BLaER1 treated with 17β-estradiol and CSF1 and Interleukin-3, amounts not matched to agents 10 nM and 100 nM (cell line): ENCODE measurements at regions not wholly inside any gene's neighbourhood (a gene's known extent, or its start where the extent isn't known, plus 50 kb on each side); places are given as distances from the start of the nearest gene placed in this dataset.
"Not testable (repeated sequence)": the region's sequence is repeated elsewhere in the genome, so short reads cannot be mapped to it uniquely, and the experiment has no call there.

ENCODE experiments used
- H3K27ac ChIP-seq, 11 experiments: shearing (Covaris generic); formaldehyde crosslinking; 2 replicates each; pipeline ENCODE4 v1.8.1; 2022
- H3K27me3 ChIP-seq, 11 experiments: shearing (Covaris generic); formaldehyde crosslinking; 2 replicates each; pipeline ENCODE4 v1.8.1; 2022
- H3K36me3 ChIP-seq, 11 experiments: shearing (Covaris generic); formaldehyde crosslinking; 2 replicates each; pipeline ENCODE4 v1.8.1; 2022
- H3K4me1 ChIP-seq, 10 experiments: shearing (Covaris generic); formaldehyde crosslinking; 2 replicates each; pipeline ENCODE4 v1.8.1; 2022
- H3K4me2 ChIP-seq, 11 experiments: shearing (Covaris generic); formaldehyde crosslinking; 2 replicates each; pipeline ENCODE4 v1.8.1; 2022
- H3K4me3 ChIP-seq, 10 experiments: shearing (Covaris generic); formaldehyde crosslinking; 2 replicates each; pipeline ENCODE4 v1.8.1; 2022
- H3K9ac ChIP-seq, 11 experiments: shearing (Covaris generic); formaldehyde crosslinking; 2 replicates each; pipeline ENCODE4 v1.8.1; 2022
- H3K9me3 ChIP-seq, 11 experiments: shearing (Covaris generic); formaldehyde crosslinking; replicated peaks in 1 of 11; 2 replicates each; pipeline ENCODE4 v1.8.1; 2022
- H4K20me1 ChIP-seq, 11 experiments: shearing (Covaris generic); formaldehyde crosslinking; 2 replicates each; pipeline ENCODE4 v1.8.1; 2022
- Cebpa-rat ChIP-seq, 11 experiments: shearing (Covaris generic); IDR thresholded peaks; 2 replicates each; pipeline ENCODE4 v1.8.1; 2022

GRCh38 chr15:79740561-79740960 is 156.3 kb downstream of the MTHFS start:
- Histone ChIP-seq H3K9me3 (peaks cover 0 to 24% (median 12%) of the 10 kb centered on the region in 11 experiments; a peak in 15 of 22 replicates), H3K4me3 (no peak overlapping the region), H3K36me3 (no peaks in the 10 kb centered on the region), H3K9ac (no peak overlapping the region), H3K4me2 (no peak overlapping the region), H4K20me1 (no peaks in the 10 kb centered on the region), H3K27me3 (no peaks in the 10 kb centered on the region), H3K4me1 (no peaks in the 10 kb centered on the region), H3K27ac (no peak overlapping the region)
- TF ChIP-seq Cebpa-rat (IDR thresholded peaks at IDR 0.05) = no peak

GRCh38 chr15:79743032-79743431 is 153.8 kb downstream of the MTHFS start:
- Histone ChIP-seq H3K4me3 (no peak overlapping the region), H4K20me1 (no peaks in the 10 kb centered on the region), H3K27me3 (no peaks in the 10 kb centered on the region), H3K36me3 (no peaks in the 10 kb centered on the region), H3K4me2 (no peak overlapping the region), H3K9ac (no peak overlapping the region), H3K9me3 (peaks cover 0 to 28% (median 12%) of the 10 kb centered on the region in 11 experiments; a peak in 15 of 22 replicates), H3K4me1 (no peaks in the 10 kb centered on the region), H3K27ac (no peak overlapping the region)
- TF ChIP-seq Cebpa-rat (IDR thresholded peaks at IDR 0.05) = no peak

- H3K4me2 ChIP-seq, H3K9ac ChIP-seq, H3K27ac ChIP-seq, H3K4me3 ChIP-seq, H3K27me3 ChIP-seq, H4K20me1 ChIP-seq, H3K36me3 ChIP-seq, H3K4me1 ChIP-seq: not testable (repeated sequence)
- H3K9me3 ChIP-seq = peaks cover 0 to 28% (median 12%) of the 10 kb centered on the region in 11 experiments; a peak in 15 of 22 replicates
Observed at GRCh38 chr15:79744485-79744884, 152.3 kb downstream of the MTHFS start.

- H3K9me3 ChIP-seq = peaks cover 0 to 14% (median 6%) of the 10 kb centered on the region in 11 experiments; a peak in 13 of 22 replicates
- H3K4me2 ChIP-seq = no peak overlapping the region
- H3K4me1 ChIP-seq = no peaks in the 10 kb centered on the region
Observed at GRCh38 chr15:79756365-79756764, 140.4 kb downstream of the MTHFS start.

GRCh38 chr15:79765081-79765480 is 131.7 kb downstream of the MTHFS start:
- Histone ChIP-seq H3K27me3 (no peaks in the 10 kb centered on the region), H4K20me1 (no peaks in the 10 kb centered on the region), H3K9me3 (peaks cover 9 to 28% (median 15%) of the 10 kb centered on the region in 11 experiments; a peak in 17 of 22 replicates), H3K4me1 (no peaks in the 10 kb centered on the region), H3K27ac (no peak overlapping the region), H3K9ac (no peak overlapping the region), H3K4me3 (no peak overlapping the region), H3K4me2 (no peak overlapping the region), H3K36me3 (no peaks in the 10 kb centered on the region)
- TF ChIP-seq Cebpa-rat (IDR thresholded peaks at IDR 0.05) = no peak

More at GRCh38 chr15:79756365-79756764, 140.4 kb downstream of the MTHFS start:
- Histone ChIP-seq H3K4me3 (no peak overlapping the region), H3K27me3 (no peaks in the 10 kb centered on the region), H3K9ac (no peak overlapping the region), H3K27ac (no peak overlapping the region), H4K20me1 (no peaks in the 10 kb centered on the region), H3K36me3 (no peaks in the 10 kb centered on the region)
- no peak for TF ChIP-seq Cebpa-rat (IDR thresholded peaks at IDR 0.05)

- Histone ChIP-seq H4K20me1 (no peaks in the 10 kb centered on the region), H3K4me1 (no peaks in the 10 kb centered on the region), H3K9me3 (no peaks in the 10 kb centered on the region), H3K27me3 (no peaks in the 10 kb centered on the region), H3K4me2 (no peak overlapping the region), H3K4me3 (no peak overlapping the region), H3K9ac (no peak overlapping the region), H3K36me3 (no peaks in the 10 kb centered on the region), H3K27ac (no peak overlapping the region)
- no peak for TF ChIP-seq Cebpa-rat (IDR thresholded peaks at IDR 0.05)
Observed at GRCh38 chr15:79769069-79769481, 127.7 kb downstream of the MTHFS start.

- H3K4me3 ChIP-seq = no peak overlapping the region
- H3K9ac ChIP-seq = no peak overlapping the region
- H3K4me2 ChIP-seq = no peak overlapping the region
- H3K27ac ChIP-seq = no peak overlapping the region
- no peak for TF ChIP-seq Cebpa-rat (IDR thresholded peaks at IDR 0.05)
- no peaks in the 10 kb centered on the region for H3K27me3 ChIP-seq
- H4K20me1 ChIP-seq = no peaks in the 10 kb centered on the region
- no peaks in the 10 kb centered on the region for H3K9me3 ChIP-seq
- H3K4me1 ChIP-seq = no peaks in the 10 kb centered on the region
- H3K36me3 ChIP-seq = no peaks in the 10 kb centered on the region
Observed at GRCh38 chr15:79769933-79770759, 126.7 kb downstream of the MTHFS start.

GRCh38 chr15:79773128-79773527 is 123.7 kb downstream of the MTHFS start:
- TF ChIP-seq Cebpa-rat (IDR thresholded peaks at IDR 0.05) = no peak
- no peak overlapping the region for H3K4me2 ChIP-seq
- H3K36me3 ChIP-seq = no peaks in the 10 kb centered on the region
- H3K9me3 ChIP-seq = no peaks in the 10 kb centered on the region
- no peak overlapping the region for H3K27ac ChIP-seq
- H3K9ac ChIP-seq = no peak overlapping the region
- no peaks in the 10 kb centered on the region for H4K20me1 ChIP-seq
- H3K27me3 ChIP-seq = no peaks in the 10 kb centered on the region
- no peaks in the 10 kb centered on the region for H3K4me1 ChIP-seq
- H3K4me3 ChIP-seq = no peak overlapping the region

GRCh38 chr15:79775821-79776220 is 121.0 kb downstream of the MTHFS start:
- H3K36me3 ChIP-seq = no peaks in the 10 kb centered on the region
- no peak overlapping the region for H3K4me2 ChIP-seq
- H3K4me3 ChIP-seq = no peak overlapping the region
- no peak overlapping the region for H3K9ac ChIP-seq
- H3K27ac ChIP-seq = no peak overlapping the region
- H3K27me3 ChIP-seq = no peaks in the 10 kb centered on the region
- H4K20me1 ChIP-seq = no peaks in the 10 kb centered on the region
- 0 out of 20 replicates have a peak, but pooled peaks cover 0 to 3% (median 0%) of the 10 kb centered on the region in 10 experiments for H3K4me1 ChIP-seq
- peaks cover 7 to 15% (median 11%) of the 10 kb centered on the region in 11 experiments for H3K9me3 ChIP-seq
- no peak for TF ChIP-seq Cebpa-rat (IDR thresholded peaks at IDR 0.05)

- no peaks in the 10 kb centered on the region for H3K36me3 ChIP-seq
- H3K4me2 ChIP-seq = no peak overlapping the region
- no peak overlapping the region for H3K4me3 ChIP-seq
- 0 out of 20 replicates have a peak, but pooled peaks cover 0 to 3% (median 0%) of the 10 kb centered on the region in 10 experiments for H3K4me1 ChIP-seq
- H3K9ac ChIP-seq = no peak overlapping the region
- H4K20me1 ChIP-seq = no peaks in the 10 kb centered on the region
- no peak for TF ChIP-seq Cebpa-rat (IDR thresholded peaks at IDR 0.05)
- no peaks in the 10 kb centered on the region for H3K27me3 ChIP-seq
- H3K27ac ChIP-seq = no peak overlapping the region
- H3K9me3 ChIP-seq = peaks cover 28 to 36% (median 32%) of the 10 kb centered on the region in 11 experiments
Observed at GRCh38 chr15:79777916-79778315, 118.9 kb downstream of the MTHFS start.
